Islet precursor cell (in vitro differentiated cells): ENCODE measurements at regions not wholly inside any gene's neighbourhood (a gene's known extent, or its start where the extent isn't known, plus 50 kb on each side); places are given as distances from the start of the nearest gene placed in this dataset.
"Not testable (repeated sequence)": the region's sequence is repeated elsewhere in the genome, so short reads cannot be mapped to it uniquely, and the experiment has no call there.

ENCODE experiments used
- DNase-seq: peaks from one replicate; pipeline ENCODE4 v3.0.0-alpha.2; 2018

- not testable (repeated sequence) for DNase-seq
These were observed 101.8 kb upstream of the GLRA1 start for GRCh38 chr5:152026328-152027024.

GRCh38 chr5:152016421-152016820 is 91.8 kb upstream of the GLRA1 start:
- no peak for DNase-seq

GRCh38 chr5:152007653-152008335 is 83.1 kb upstream of the GLRA1 start:
- DNase-seq: no peak

- DNase-seq: no peak
These were observed 79.4 kb upstream of the GLRA1 start for GRCh38 chr5:152004095-152004494.
